ENCODE measurements at regions not wholly inside any gene's neighbourhood (a gene's known extent, or its start where the extent isn't known, plus 50 kb on each side); places are given as distances from the start of the nearest gene placed in this dataset.

- Histone ChIP-seq H3K27ac (ENCODE audit: low read depth, low read length) (no peak overlapping the region), H4K20me1 (ENCODE audit: low read depth, low read length) (no peaks in the 10 kb centered on the region), H3K27me3 (ENCODE audit: low read length) (no peaks in the 10 kb centered on the region; the same call in 1 of the 2 replicates), H3K36me3 (ENCODE audit: low read length) (no peaks in the 10 kb centered on the region), H3K9ac (ENCODE audit: low read length) (no peak overlapping the region), H3K9me3 (ENCODE audit: insufficient read depth, low read length) (no peaks in the 10 kb centered on the region), H3K4me3 (ENCODE audit: insufficient read depth, low read length, poor library complexity, severe bottlenecking) (no peak overlapping the region), H3K9me2 (replicated peaks; ENCODE audit: insufficient read depth, low read length) (no peaks in the 10 kb centered on the region), H2AFZ (ENCODE audit: low read depth, low read length, severe bottlenecking) (no peak overlapping the region), H3K4me2 (ENCODE audit: low read depth, low read length, poor library complexity, severe bottlenecking) (no peak overlapping the region), H3F3A (ENCODE audit: insufficient read depth) (no peaks in the 10 kb centered on the region), H3K79me2 (ENCODE audit: insufficient read depth, low read length) (no peaks in the 10 kb centered on the region)
- TF ChIP-seq EZH2phosphoT487 (conservative IDR thresholded peaks at IDR 0.05; ENCODE audit: low read length) (no peak), CTCF (IDR thresholded peaks at IDR 0.05; ENCODE audit: insufficient read depth, low read length, poor library complexity, severe bottlenecking) (no peak)
Observed at GRCh38 chr2:58495806-58496205, 254.7 kb upstream of the FANCL start.

DNA sequence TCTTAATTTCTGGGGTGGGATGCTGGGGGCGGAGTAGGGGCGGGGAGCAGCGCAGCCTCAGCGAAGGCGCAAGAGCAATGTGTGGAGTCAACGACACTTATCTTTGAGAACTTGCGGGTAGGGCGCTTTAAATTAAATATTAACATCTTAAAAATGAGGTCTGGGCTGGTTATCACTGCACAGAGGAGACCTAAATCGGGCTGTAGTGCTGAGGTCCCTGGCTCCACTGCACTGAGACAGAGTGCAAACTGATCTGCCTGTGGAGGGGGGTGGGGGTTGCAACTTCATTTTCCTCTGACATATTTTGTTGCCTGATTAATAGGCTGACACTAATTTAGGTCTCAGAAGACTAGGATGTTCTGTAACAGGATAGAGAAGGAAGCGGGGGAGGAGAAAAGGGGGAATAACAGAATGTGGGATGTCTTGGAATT is 253.0 kb upstream of the FANCL start:
- Histone ChIP-seq H3K4me2 (ENCODE audit: low read depth, low read length, poor library complexity, severe bottlenecking) (no peak overlapping the region), H3K36me3 (ENCODE audit: low read length) (no peaks in the 10 kb centered on the region), H3K9ac (ENCODE audit: low read length) (no peak overlapping the region), H2AFZ (ENCODE audit: low read depth, low read length, severe bottlenecking) (no peak overlapping the region), H3K27me3 (ENCODE audit: low read length) (no peaks in the 10 kb centered on the region; the same call in 1 of the 2 replicates), H3K27ac (ENCODE audit: low read depth, low read length) (no peak overlapping the region), H3K9me2 (replicated peaks; ENCODE audit: insufficient read depth, low read length) (no peaks in the 10 kb centered on the region), H3K79me2 (ENCODE audit: insufficient read depth, low read length) (no peaks in the 10 kb centered on the region), H3K9me3 (ENCODE audit: insufficient read depth, low read length) (no peaks in the 10 kb centered on the region), H3K4me3 (ENCODE audit: insufficient read depth, low read length, poor library complexity, severe bottlenecking) (no peak overlapping the region), H4K20me1 (ENCODE audit: low read depth, low read length) (no peaks in the 10 kb centered on the region), H3F3A (ENCODE audit: insufficient read depth) (no peaks in the 10 kb centered on the region)
- TF ChIP-seq CTCF (IDR thresholded peaks at IDR 0.05; ENCODE audit: insufficient read depth, low read length, poor library complexity, severe bottlenecking): no peak
- TF ChIP-seq EZH2phosphoT487 (conservative IDR thresholded peaks at IDR 0.05; ENCODE audit: low read length): no peak

DNA sequence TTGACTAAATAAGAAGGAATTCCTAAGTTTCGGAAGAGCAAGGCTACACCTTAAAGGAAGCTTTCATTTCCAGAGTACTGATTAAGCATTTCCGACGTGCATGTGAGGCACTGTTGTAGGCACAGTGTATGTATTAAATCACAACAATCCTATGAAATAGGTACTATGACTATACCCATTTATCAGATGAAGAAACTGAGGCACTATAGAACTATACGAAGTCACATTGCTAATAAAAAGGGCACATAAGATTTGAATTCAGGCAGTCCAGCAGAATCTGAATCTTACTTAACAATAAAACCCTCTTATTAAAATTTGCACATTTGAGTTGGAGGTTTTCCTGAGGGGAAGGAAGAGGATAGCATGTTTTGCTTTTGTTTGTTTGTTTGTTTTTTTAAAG is 243.5 kb upstream of the FANCL start:
- no peaks in the 10 kb centered on the region for H3F3A ChIP-seq (ENCODE audit: insufficient read depth)
- H3K9me2 ChIP-seq (replicated peaks; ENCODE audit: insufficient read depth, low read length): no peaks in the 10 kb centered on the region
- H3K27me3 ChIP-seq (ENCODE audit: low read length): no peaks in the 10 kb centered on the region
- no peak overlapping the region for H3K27ac ChIP-seq (ENCODE audit: low read depth, low read length)
- TF ChIP-seq CTCF (IDR thresholded peaks at IDR 0.05; ENCODE audit: insufficient read depth, low read length, poor library complexity, severe bottlenecking) (no peak), EZH2phosphoT487 (conservative IDR thresholded peaks at IDR 0.05; ENCODE audit: low read length) (no peak)
- H2AFZ ChIP-seq (ENCODE audit: low read depth, low read length, severe bottlenecking): no peak overlapping the region
- H3K36me3 ChIP-seq (ENCODE audit: low read length): no peaks in the 10 kb centered on the region
- no peaks in the 10 kb centered on the region for H3K79me2 ChIP-seq (ENCODE audit: insufficient read depth, low read length)
- no peak overlapping the region for H3K4me3 ChIP-seq (ENCODE audit: insufficient read depth, low read length, poor library complexity, severe bottlenecking)
- H3K9ac ChIP-seq (ENCODE audit: low read length): no peak overlapping the region
- H3K9me3 ChIP-seq (ENCODE audit: insufficient read depth, low read length): peaks cover 9% of the 10 kb centered on the region; the same call in 1 of the 2 replicates
- H3K4me2 ChIP-seq (ENCODE audit: low read depth, low read length, poor library complexity, severe bottlenecking): no peak overlapping the region
- H4K20me1 ChIP-seq (ENCODE audit: low read depth, low read length): no peaks in the 10 kb centered on the region
